HCT116 (cell line): ENCODE measurements at regions not wholly inside any gene's neighbourhood (a gene's known extent, or its start where the extent isn't known, plus 50 kb on each side); places are given as distances from the start of the nearest gene placed in this dataset.

Experiments
- ATAC-seq: fragments of 200-7000 bp; cut with Tn5 transposase; 2 replicates; pipeline ENCODE4 v1.9.1; 2020; ENCODE audit warnings: mild to moderate bottlenecking, moderate library complexity
- BruUV-seq: library from RNA; stranded (reverse); fragments of 400-500 nt; replicated peaks from 2 replicates; lab custom pipeline; 2021; lab: Mats Ljungman, UMichigan
- CTCF ChIA-PET: fragments of 300-600 bp; sonication (Branson Sonifier 250); formaldehyde crosslinking; loops from one replicate; lab custom pipeline; 2021; ENCODE audit warnings: antibody characterized with exemption; lab: Charles Lee
- POLR2A ChIA-PET: fragments of 300-600, 350-600 bp; sonication (Branson Sonifier 250); formaldehyde crosslinking; loops from one replicate; lab custom pipeline; 2021; ENCODE audit warnings: antibody characterized with exemption; lab: Charles Lee
- RAD21 ChIA-PET, 2 experiments: fragments of 300-600 bp; sonication (Branson Sonifier 250); formaldehyde crosslinking; loops; one replicate each; lab custom pipeline; 2023; ENCODE audit warnings: low total read pairs in 2 of 2; ENCODE audit not compliant: uncharacterized antibody in 2 of 2, unreplicated experiment in 2 of 2, low non-redundant PET in 1 of 2; lab: Charles Lee
- DNase-seq: peaks from one replicate; pipeline ENCODE4 v3.0.0-alpha.2; 2010; ENCODE audit warnings: low read depth, low spot score
- H2AFZ ChIP-seq: fragments of 200-600 bp; shearing (Covaris generic), sonication (generic); 2 replicates; pipeline ENCODE4 v1.6.1; 2017; ENCODE audit warnings: low read depth, mixed run types, mixed read lengths, antibody characterized with exemption, low read length; ENCODE audit not compliant: poor library complexity, severe bottlenecking
- H3K27ac ChIP-seq: 2 replicates; pipeline ENCODE4 v1.5.1; 2012; ENCODE audit warnings: low read depth, low read length
- H3K27me3 ChIP-seq: fragments of 200-600 bp; sonication (generic); 2 replicates; pipeline ENCODE4 v1.6.1; 2016; ENCODE audit warnings: mixed run types, low read length, mixed read lengths; ENCODE audit not compliant: insufficient read depth
- H3K36me3 ChIP-seq, 2 experiments: fragments of 200-500 bp in 1 of 2; fragments of 200-600 bp in 1 of 2; sonication (Bioruptor generic) in 1 of 2; sonication (generic) in 1 of 2; 2 replicates each; pipeline versions ENCODE4 v1.5.1 to v1.6.1; 2014 to 2016; ENCODE audit warnings: low read length in 2 of 2, inconsistent platforms in 1 of 2, mixed read lengths in 1 of 2, mixed run types in 1 of 2; ENCODE audit not compliant: insufficient read depth in 2 of 2, control insufficient read depth in 1 of 2
- H3K4me1 ChIP-seq, 2 experiments: fragments of 200-600 bp in 1 of 2; sonication (generic) in 1 of 2; 2 replicates each; pipeline versions ENCODE4 v1.5.1 to v1.6.1; 2012 to 2017; ENCODE audit warnings: low read length in 2 of 2, inconsistent platforms in 1 of 2, mild to moderate bottlenecking in 1 of 2, mixed read lengths in 1 of 2, mixed run types in 1 of 2, moderate library complexity in 1 of 2; ENCODE audit not compliant: insufficient read depth in 2 of 2, control insufficient read depth in 1 of 2
- H3K4me2 ChIP-seq: fragments of 200-600 bp; sonication (generic); 2 replicates; pipeline ENCODE4 v1.6.1; 2017; ENCODE audit warnings: mixed run types, low read length, mixed read lengths
- H3K4me3 ChIP-seq, 2 experiments: fragments of 200-600 bp in 1 of 2; sonication (generic) in 1 of 2; replicated peaks in 1 of 2; 2 replicates each; pipeline ENCODE4 v1.5.1; 2011 to 2016; ENCODE audit warnings: low read length in 2 of 2, control low read depth in 1 of 2, low read depth in 1 of 2, mild to moderate bottlenecking in 1 of 2, mixed read lengths in 1 of 2, mixed run types in 1 of 2
- H3K79me2 ChIP-seq: fragments of 200-600 bp; sonication (generic); 2 replicates; pipeline ENCODE4 v1.6.1; 2017; ENCODE audit warnings: mild to moderate bottlenecking, mixed run types, low read length, moderate library complexity, mixed read lengths; ENCODE audit not compliant: insufficient read depth
- H3K9ac ChIP-seq: fragments of 200-600 bp; sonication (generic); 2 replicates; pipeline ENCODE4 v1.6.1; 2016; ENCODE audit warnings: low read length, mixed read lengths
- H3K9me2 ChIP-seq: fragments of 200-600 bp; sonication (generic), shearing (Covaris generic); 2 replicates; pipeline ENCODE4 v1.6.1; 2017; ENCODE audit warnings: mixed run types, mild to moderate bottlenecking, moderate library complexity; ENCODE audit not compliant: insufficient read depth
- H3K9me3 ChIP-seq, 2 experiments: fragments of 200-500 bp in 1 of 2; fragments of 200-600 bp in 1 of 2; sonication (Bioruptor generic) in 1 of 2; sonication (generic) in 1 of 2; 2 replicates each; pipeline ENCODE4 v1.6.1; 2014 to 2017; ENCODE audit warnings: low read length in 2 of 2, mixed read lengths in 2 of 2, inconsistent platforms in 1 of 2, low read depth in 1 of 2, mild to moderate bottlenecking in 1 of 2, mixed run types in 1 of 2, moderate library complexity in 1 of 2; ENCODE audit not compliant: control insufficient read depth in 1 of 2, insufficient read depth in 1 of 2
- H4K20me1 ChIP-seq: fragments of 200-600 bp; sonication (generic), shearing (Covaris generic); 2 replicates; pipeline ENCODE4 v1.6.1; 2017; ENCODE audit warnings: mixed run types, mild to moderate bottlenecking, moderate library complexity; ENCODE audit not compliant: insufficient read depth
- CEBPB ChIP-seq: IDR thresholded peaks from 2 replicates; pipeline ENCODE4 v1.6.1; 2012; ENCODE audit warnings: low read depth
- EGR1 ChIP-seq: IDR thresholded peaks from 2 replicates; pipeline ENCODE4 v1.6.1; 2012; ENCODE audit warnings: low read depth
- ELF1 ChIP-seq: IDR thresholded peaks from 2 replicates; pipeline ENCODE4 v1.6.1; 2012; ENCODE audit warnings: low read depth, borderline replicate concordance
- FOSL1 ChIP-seq: IDR thresholded peaks from 2 replicates; pipeline ENCODE4 v1.6.1; 2012; ENCODE audit warnings: low read depth
- JUND ChIP-seq: IDR thresholded peaks from 2 replicates; pipeline ENCODE4 v1.6.1; 2012
- POLR2AphosphoS5 ChIP-seq: IDR thresholded peaks from 2 replicates; pipeline ENCODE4 v1.6.1; 2011; ENCODE audit warnings: mild to moderate bottlenecking, low read depth, low read length, moderate library complexity
- SIN3A ChIP-seq: IDR thresholded peaks from 2 replicates; pipeline ENCODE4 v1.6.1; 2012; ENCODE audit warnings: low read depth
- TCF7L2 ChIP-seq: IDR thresholded peaks from 2 replicates; pipeline ENCODE4 v1.7.0; 2011; ENCODE audit warnings: borderline replicate concordance, inconsistent platforms; ENCODE audit not compliant: insufficient read depth, insufficient read length; ENCODE audit errors: extremely low read depth
- ZFX ChIP-seq: fragments of 450-650 bp; IDR thresholded peaks from 2 replicates; pipeline ENCODE4 v1.6.1; 2017
- intact Hi-C: fragments of 100-400 bp; cut with micrococcal nuclease; formaldehyde crosslinking; loops from 2 replicates; pipeline ENCODE4 v1.10.0; 2022
- TF ChIP-seq, protein P1 (sequence below): IDR thresholded peaks from 2 replicates; pipeline ENCODE4 v1.6.1; 2012

DNA sequence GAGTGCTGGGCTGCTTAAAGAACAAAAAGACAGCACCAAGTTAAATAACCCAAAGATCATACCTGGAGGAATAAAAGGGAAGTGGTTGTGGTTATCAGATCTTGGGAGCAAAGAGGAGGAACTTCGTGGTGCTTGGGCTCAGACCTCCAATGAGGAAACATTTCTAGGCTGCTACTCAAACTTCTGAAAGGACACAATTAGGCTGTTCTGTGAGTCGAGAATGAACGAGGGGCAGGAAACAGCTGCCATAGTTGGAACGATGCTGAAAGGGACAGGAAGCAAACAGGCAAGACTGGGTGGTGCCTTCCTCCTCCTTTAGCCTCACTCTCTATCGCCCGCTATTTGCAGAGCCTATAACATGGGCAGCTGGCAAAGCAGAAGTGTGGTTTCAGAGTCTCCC, 276.3 kb upstream of the ARRDC4 start:
- Histone ChIP-seq H3K9ac (no peak overlapping the region), H3K36me3 (no peaks in the 10 kb centered on the region), H3K79me2 (no peaks in the 10 kb centered on the region), H2AFZ (no peak overlapping the region), H3K4me3 (no peak overlapping the region), H3K4me1 (no peaks in the 10 kb centered on the region), H3K9me2 (no peaks in the 10 kb centered on the region), H3K9me3 (no peaks in the 10 kb centered on the region; a peak in 1 of 4 replicates), H4K20me1 (no peaks in the 10 kb centered on the region), H3K27me3 (no peaks in the 10 kb centered on the region), H3K4me2 (no peak overlapping the region), H3K27ac (no peak overlapping the region)
- RAD21 ChIA-PET = no interaction called here
- POLR2A ChIA-PET = no interaction called here
- no peak for TF ChIP-seq SIN3A
- no peak for TF ChIP-seq JUND
- no peak for TF ChIP-seq ELF1
- TF ChIP-seq CEBPB = no peak
- no peak for TF ChIP-seq FOSL1
- TF ChIP-seq, protein P1, sequence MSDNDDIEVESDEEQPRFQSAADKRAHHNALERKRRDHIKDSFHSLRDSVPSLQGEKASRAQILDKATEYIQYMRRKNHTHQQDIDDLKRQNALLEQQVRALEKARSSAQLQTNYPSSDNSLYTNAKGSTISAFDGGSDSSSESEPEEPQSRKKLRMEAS = no peak
- TF ChIP-seq POLR2AphosphoS5 = no peak
- no peak for TF ChIP-seq TCF7L2
- no peak for TF ChIP-seq EGR1
- CTCF ChIA-PET = no interaction called here
- ATAC-seq (no peak), DNase-seq (no peak)
- BruUV-seq = no TSS peak
- intact Hi-C loops = no loop called here

DNA sequence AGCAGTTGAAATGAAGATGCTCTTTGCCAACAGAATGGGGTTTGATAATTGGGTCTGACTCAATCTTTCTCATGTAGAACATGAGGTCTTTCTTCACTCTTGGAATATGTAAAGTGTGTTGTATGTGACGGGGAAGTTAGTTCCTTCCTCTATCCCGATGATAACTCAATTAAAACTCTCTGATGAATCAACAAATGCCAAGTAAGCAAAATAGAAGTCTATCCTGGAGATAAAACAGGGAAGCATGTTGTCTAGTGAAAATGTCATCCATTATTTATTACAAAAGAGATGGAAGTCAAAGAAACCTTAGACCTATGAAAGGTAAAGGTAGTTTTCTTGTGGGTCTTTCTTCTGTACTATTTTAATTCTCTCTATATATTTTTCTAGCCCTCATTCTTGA, 274.2 kb upstream of the ARRDC4 start:
- no peak overlapping the region for H2AFZ ChIP-seq
- ATAC-seq (no peak), DNase-seq (no peak)
- intact Hi-C loops = no loop called here
- H3K4me3 ChIP-seq = no peak overlapping the region
- ChIA-PET RAD21 (no interaction called here), POLR2A (no interaction called here), CTCF (no interaction called here)
- no peaks in the 10 kb centered on the region for H3K9me2 ChIP-seq
- no TSS peak for BruUV-seq
- no peaks in the 10 kb centered on the region; a peak in 1 of 4 replicates for H3K9me3 ChIP-seq
- H3K4me2 ChIP-seq = no peak overlapping the region
- TF ChIP-seq ZFX = no peak
- no peaks in the 10 kb centered on the region for H4K20me1 ChIP-seq
- H3K36me3 ChIP-seq = no peaks in the 10 kb centered on the region
- H3K27ac ChIP-seq = no peak overlapping the region
- H3K27me3 ChIP-seq = no peaks in the 10 kb centered on the region
- no peaks in the 10 kb centered on the region for H3K4me1 ChIP-seq
- no peak overlapping the region for H3K9ac ChIP-seq
- H3K79me2 ChIP-seq = no peaks in the 10 kb centered on the region
